ENCODE measurements at regions not wholly inside any gene's neighbourhood (a gene's known extent, or its start where the extent isn't known, plus 50 kb on each side); places are given as distances from the start of the nearest gene placed in this dataset.

DNA sequence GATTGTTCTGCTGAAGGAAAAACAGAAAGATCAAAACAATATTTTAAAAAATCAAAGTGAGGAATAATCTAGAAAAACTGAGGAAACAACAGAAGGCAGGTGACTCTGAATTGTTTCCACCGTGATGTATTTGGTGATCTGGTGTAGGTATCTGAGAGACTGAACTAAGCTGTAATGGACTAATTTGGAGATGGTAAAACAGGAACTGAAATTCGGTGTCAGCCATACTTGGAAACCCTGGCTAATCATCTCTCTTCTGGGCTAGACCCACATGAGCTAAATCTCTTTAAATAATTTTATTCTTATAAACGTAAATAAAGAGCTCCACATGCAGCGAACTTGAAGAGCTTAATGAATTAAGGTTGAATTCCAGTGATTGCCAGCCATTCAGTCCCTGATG is 1226.1 kb downstream of the NCAM2 start:
- TF ChIP-seq CTCF (IDR thresholded peaks at IDR 0.05), result no peak
- no peak for TF ChIP-seq POLR2AphosphoS5 (IDR thresholded peaks at IDR 0.05)
- no peak for TF ChIP-seq POLR2A (IDR thresholded peaks at IDR 0.05)

Measured in breast epithelium (tissue), 3 donors.